ENCODE measurements at regions not wholly inside any gene's neighbourhood (a gene's known extent, or its start where the extent isn't known, plus 50 kb on each side); places are given as distances from the start of the nearest gene placed in this dataset.

GRCh38 chr3:144593881-144594280, 622.3 kb downstream of the DIPK2A start:
- TF ChIP-seq CTCF (conservative IDR thresholded peaks at IDR 0.05 in 1 of 2, IDR thresholded peaks at IDR 0.05 in 1 of 2; ENCODE audit: extremely low read depth in 1 of 2, insufficient read depth in 1 of 2, low read depth in 1 of 2, low read length in 2 of 2) (no peak), EZH2 (IDR thresholded peaks at IDR 0.05; ENCODE audit: borderline replicate concordance, low read length) (no peak)
